Liver (tissue), 3 donors: ENCODE measurements at regions not wholly inside any gene's neighbourhood (a gene's known extent, or its start where the extent isn't known, plus 50 kb on each side); places are given as distances from the start of the nearest gene placed in this dataset.

Source experiments
- ATF3 ChIP-seq: IDR thresholded peaks from 2 replicates; pipeline ENCODE4 v1.6.1; 2016; ENCODE audit warnings: antibody characterized with exemption
- CTCF ChIP-seq: fragments of 150-350 bp; IDR thresholded peaks from 2 replicates; pipeline ENCODE4 v1.5.1; 2017; ENCODE audit warnings: improper control_type of control experiment, low read depth, low read length; ENCODE audit not compliant: missing input control
- GABPA ChIP-seq, 2 donors: IDR thresholded peaks in 1 of 2; conservative IDR thresholded peaks in 1 of 2; 2 replicates each; pipeline ENCODE4 v1.6.1; 2016; ENCODE audit warnings: antibody characterized with exemption in 2 of 2, mild to moderate bottlenecking in 1 of 2, moderate library complexity in 1 of 2
- HNF4G ChIP-seq: IDR thresholded peaks from 2 replicates; pipeline ENCODE4 v1.6.1; 2016; ENCODE audit warnings: antibody characterized with exemption
- RAD21 ChIP-seq, 2 donors: IDR thresholded peaks; 2 replicates each; pipeline ENCODE4 v1.6.1; 2016; ENCODE audit warnings: antibody characterized with exemption in 2 of 2, mild to moderate bottlenecking in 2 of 2
- REST ChIP-seq: IDR thresholded peaks from 2 replicates; pipeline ENCODE4 v1.6.1; 2016; ENCODE audit warnings: antibody characterized with exemption, mild to moderate bottlenecking
- RXRA ChIP-seq, 2 donors: IDR thresholded peaks; 2 replicates each; pipeline ENCODE4 v1.6.1; 2017 to 2018; ENCODE audit warnings: antibody characterized with exemption in 2 of 2, mild to moderate bottlenecking in 1 of 2
- SP1 ChIP-seq: IDR thresholded peaks from 2 replicates; pipeline ENCODE4 v1.6.1; 2018; ENCODE audit warnings: antibody characterized with exemption, mild to moderate bottlenecking
- TAF1 ChIP-seq: conservative IDR thresholded peaks from 2 replicates; pipeline ENCODE4 v1.6.1; 2016; ENCODE audit warnings: antibody characterized with exemption, mild to moderate bottlenecking
- YY1 ChIP-seq: IDR thresholded peaks from 2 replicates; pipeline ENCODE4 v1.6.1; 2016; ENCODE audit warnings: antibody characterized with exemption, mild to moderate bottlenecking
- TF ChIP-seq, protein P1 (sequence below): IDR thresholded peaks from 2 replicates; pipeline ENCODE4 v1.6.1; 2016; ENCODE audit warnings: antibody characterized with exemption
- TF ChIP-seq, protein P2 (sequence below): IDR thresholded peaks from 2 replicates; pipeline ENCODE4 v1.6.1; 2016; ENCODE audit warnings: antibody characterized with exemption
- donor health status: healthy.
- donor health status: healthy.

- TF ChIP-seq RAD21 (IDR thresholded peaks at IDR 0.05) (no peak), CTCF (no peak), HNF4G (no peak), SP1 (no peak), REST (no peak), TAF1 (no peak), GABPA (IDR thresholded peaks at IDR 0.05 in 1 of 2, conservative IDR thresholded peaks at IDR 0.05 in 1 of 2) (no peak), YY1 (no peak), RXRA (IDR thresholded peaks at IDR 0.05) (no peak), ATF3 (no peak)
- TF ChIP-seq, protein P1, sequence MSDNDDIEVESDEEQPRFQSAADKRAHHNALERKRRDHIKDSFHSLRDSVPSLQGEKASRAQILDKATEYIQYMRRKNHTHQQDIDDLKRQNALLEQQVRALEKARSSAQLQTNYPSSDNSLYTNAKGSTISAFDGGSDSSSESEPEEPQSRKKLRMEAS: no peak
- TF ChIP-seq, protein P2, sequence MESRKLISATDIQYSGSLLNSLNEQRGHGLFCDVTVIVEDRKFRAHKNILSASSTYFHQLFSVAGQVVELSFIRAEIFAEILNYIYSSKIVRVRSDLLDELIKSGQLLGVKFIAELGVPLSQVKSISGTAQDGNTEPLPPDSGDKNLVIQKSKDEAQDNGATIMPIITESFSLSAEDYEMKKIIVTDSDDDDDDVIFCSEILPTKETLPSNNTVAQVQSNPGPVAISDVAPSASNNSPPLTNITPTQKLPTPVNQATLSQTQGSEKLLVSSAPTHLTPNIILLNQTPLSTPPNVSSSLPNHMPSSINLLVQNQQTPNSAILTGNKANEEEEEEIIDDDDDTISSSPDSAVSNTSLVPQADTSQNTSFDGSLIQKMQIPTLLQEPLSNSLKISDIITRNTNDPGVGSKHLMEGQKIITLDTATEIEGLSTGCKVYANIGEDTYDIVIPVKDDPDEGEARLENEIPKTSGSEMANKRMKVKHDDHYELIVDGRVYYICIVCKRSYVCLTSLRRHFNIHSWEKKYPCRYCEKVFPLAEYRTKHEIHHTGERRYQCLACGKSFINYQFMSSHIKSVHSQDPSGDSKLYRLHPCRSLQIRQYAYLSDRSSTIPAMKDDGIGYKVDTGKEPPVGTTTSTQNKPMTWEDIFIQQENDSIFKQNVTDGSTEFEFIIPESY: no peak
These were observed 368.5 kb downstream of the INSC start for GRCh38 chr11:15483205-15483604.
